ENCODE measurements at regions not wholly inside any gene's neighbourhood (a gene's known extent, or its start where the extent isn't known, plus 50 kb on each side); places are given as distances from the start of the nearest gene placed in this dataset.

DNA sequence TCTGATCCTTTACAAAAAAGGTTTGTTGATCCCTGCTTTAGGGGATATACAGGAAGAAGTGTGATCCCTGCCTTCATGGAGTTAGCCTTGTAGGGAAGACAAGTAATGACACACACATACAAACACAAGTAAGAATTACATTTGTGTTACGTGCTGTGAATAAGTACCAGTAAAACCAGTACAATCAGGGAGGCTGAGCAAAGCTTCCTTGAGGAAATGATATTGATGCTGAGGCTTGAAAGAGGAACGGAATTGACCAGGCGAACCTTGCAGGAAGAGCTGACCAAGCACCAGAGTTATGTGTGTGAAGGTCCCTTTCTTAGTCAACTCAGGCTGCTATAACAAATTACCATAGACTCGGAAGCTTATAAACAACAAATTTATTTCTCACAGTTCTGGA lies 83.6 kb upstream of the CACUL1 start:
- no peaks in the 10 kb centered on the region for H3K9me3 ChIP-seq (ENCODE audit: control insufficient read depth in 2 of 3, low read length in 3 of 3)
- Mint-ChIP-seq H3K27me3 (peaks cover 0 to 3% (median 0%) of the 10 kb centered on the region in 5 donors), H3K9me3 (peaks cover 0 to 17% (median 1%) of the 10 kb centered on the region in 11 donors), H3K36me3 (peaks cover 0 to 7% (median 0%) of the 10 kb centered on the region in 5 donors), H3K27ac (no peak overlapping the region), H3K4me3 (no peak overlapping the region), H3K4me1 (peaks cover 0 to 9% (median 6%) of the 10 kb centered on the region in 7 donors)
- no peak overlapping the region for H3K27ac ChIP-seq (ENCODE audit: low read depth, low read length)
- ChIA-PET POLR2A (no interaction called here), CTCF (no interaction called here)
- no peaks in the 10 kb centered on the region for H3K4me1 ChIP-seq (ENCODE audit: control insufficient read depth in 2 of 2, insufficient read depth in 2 of 2, low read length in 2 of 2)
- no peak overlapping the region for H3K4me3 ChIP-seq (ENCODE audit: low read length)
- intact Hi-C loops (cut with micrococcal nuclease) = no loop called here
- ATAC-seq (no peak), DNase-seq (no peak)
- H3K36me3 ChIP-seq (ENCODE audit: control insufficient read depth in 2 of 3, insufficient read depth in 3 of 3, low read length in 3 of 3) = no peaks in the 10 kb centered on the region
- no peaks in the 10 kb centered on the region for H3K27me3 ChIP-seq (ENCODE audit: control insufficient read depth in 2 of 2, insufficient read depth in 2 of 2, low read length in 2 of 2)

DNA sequence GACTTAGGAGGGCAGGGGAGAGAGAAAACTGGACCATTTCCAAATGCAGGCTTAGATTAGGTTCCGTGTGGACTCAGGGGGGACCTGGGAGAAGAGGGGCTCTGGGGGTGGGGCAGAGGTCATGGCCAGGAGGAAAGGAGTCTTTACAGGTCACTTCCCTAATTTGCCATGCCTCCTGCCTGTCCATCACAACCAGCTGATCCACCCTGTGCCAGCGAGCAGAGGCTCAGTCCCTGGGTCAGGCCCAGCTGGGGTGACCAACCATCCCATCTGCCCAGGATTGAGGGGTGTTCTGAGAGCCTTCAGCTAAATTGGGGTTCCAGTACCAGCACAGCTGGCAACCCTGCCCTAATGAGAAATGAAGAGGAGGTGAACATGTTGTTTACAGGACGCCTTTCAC lies 84.6 kb upstream of the CACUL1 start:
- intact Hi-C loops (cut with micrococcal nuclease) = no loop called here
- Histone ChIP-seq H3K36me3 (ENCODE audit: control insufficient read depth in 2 of 3, insufficient read depth in 3 of 3, low read length in 3 of 3) (no peaks in the 10 kb centered on the region), H3K4me1 (ENCODE audit: control insufficient read depth in 2 of 2, insufficient read depth in 2 of 2, low read length in 2 of 2) (no peaks in the 10 kb centered on the region), H3K27ac (ENCODE audit: low read depth, low read length) (no peak overlapping the region), H3K4me3 (ENCODE audit: low read length) (no peak overlapping the region), H3K27me3 (ENCODE audit: control insufficient read depth in 2 of 2, insufficient read depth in 2 of 2, low read length in 2 of 2) (no peaks in the 10 kb centered on the region), H3K9me3 (ENCODE audit: control insufficient read depth in 2 of 3, low read length in 3 of 3) (no peaks in the 10 kb centered on the region)
- ChIA-PET CTCF (no interaction called here), POLR2A (no interaction called here)
- peaks cover 0 to under 1% (median 0%) of the 10 kb centered on the region in 5 donors for H3K27me3 Mint-ChIP-seq
- peaks cover 0 to 7% (median 0%) of the 10 kb centered on the region in 5 donors for H3K36me3 Mint-ChIP-seq
- H3K4me1 Mint-ChIP-seq = peaks cover 0 to 9% (median 6%) of the 10 kb centered on the region in 7 donors
- no peak for ATAC-seq
- no peak for DNase-seq
- H3K9me3 Mint-ChIP-seq = peaks cover 0 to 17% (median 1%) of the 10 kb centered on the region in 11 donors
- H3K4me3 Mint-ChIP-seq = no peak overlapping the region
- no peak overlapping the region for H3K27ac Mint-ChIP-seq

DNA sequence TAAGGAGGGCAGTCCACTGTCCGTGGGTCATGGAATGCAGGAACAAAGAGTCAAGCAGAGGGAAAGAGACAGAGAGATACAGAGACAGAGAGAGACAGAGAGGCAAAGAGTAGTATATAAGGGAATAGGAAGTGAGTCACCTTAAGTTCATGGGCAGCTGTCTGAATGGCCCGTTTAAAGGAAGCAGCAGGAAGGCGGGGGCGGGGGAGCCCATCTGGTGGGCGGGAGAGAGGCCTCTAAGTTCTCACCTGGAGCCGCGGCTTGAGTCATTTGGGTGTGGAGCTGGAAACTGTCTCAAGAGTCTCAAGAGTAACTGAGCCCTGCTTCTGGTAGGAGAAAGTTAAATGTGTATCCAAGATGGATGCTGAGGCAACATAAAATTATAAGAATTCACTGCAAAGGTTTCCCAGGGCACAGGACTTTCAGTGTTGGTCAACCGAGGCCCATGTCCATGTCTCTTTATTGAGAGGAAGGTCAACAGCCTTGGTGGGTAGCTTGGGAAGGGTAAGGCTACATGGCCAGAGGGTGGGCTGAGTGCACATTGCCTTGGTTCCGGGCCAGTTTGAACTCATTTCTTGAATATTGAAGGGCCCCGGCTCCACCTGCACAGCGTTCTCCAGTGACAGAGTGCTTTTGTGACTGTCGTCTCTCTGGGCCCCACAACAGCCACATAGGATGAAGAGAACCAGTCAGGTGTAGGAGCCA lies 85.5 kb upstream of the CACUL1 start:
- DNase-seq (peak in 1 of 9 donors; percentile 64), ATAC-seq (no peak)
- H3K4me3 ChIP-seq (ENCODE audit: low read length) = no peak overlapping the region
- H3K4me1 ChIP-seq (ENCODE audit: control insufficient read depth in 2 of 2, insufficient read depth in 2 of 2, low read length in 2 of 2) = no peaks in the 10 kb centered on the region
- H3K27ac ChIP-seq (ENCODE audit: low read depth, low read length) = no peak overlapping the region
- intact Hi-C loops (cut with micrococcal nuclease) = no loop called here
- Mint-ChIP-seq H3K27me3 (no peaks in the 10 kb centered on the region), H3K9me3 (peaks cover 0 to 17% (median 1%) of the 10 kb centered on the region in 11 donors), H3K27ac (peak overlapping the region in 1 of 9 donors; percentile 26), H3K36me3 (peaks cover 0 to 7% (median 0%) of the 10 kb centered on the region in 5 donors), H3K4me3 (no peak overlapping the region), H3K4me1 (peaks cover 0 to 9% (median 6%) of the 10 kb centered on the region in 7 donors)
- H3K9me3 ChIP-seq (ENCODE audit: control insufficient read depth in 2 of 3, low read length in 3 of 3) = no peaks in the 10 kb centered on the region
- CTCF ChIA-PET = no interaction called here
- H3K36me3 ChIP-seq (ENCODE audit: control insufficient read depth in 2 of 3, insufficient read depth in 3 of 3, low read length in 3 of 3) = no peaks in the 10 kb centered on the region
- POLR2A ChIA-PET = no interaction called here
- H3K27me3 ChIP-seq (ENCODE audit: control insufficient read depth in 2 of 2, insufficient read depth in 2 of 2, low read length in 2 of 2) = no peaks in the 10 kb centered on the region

DNA sequence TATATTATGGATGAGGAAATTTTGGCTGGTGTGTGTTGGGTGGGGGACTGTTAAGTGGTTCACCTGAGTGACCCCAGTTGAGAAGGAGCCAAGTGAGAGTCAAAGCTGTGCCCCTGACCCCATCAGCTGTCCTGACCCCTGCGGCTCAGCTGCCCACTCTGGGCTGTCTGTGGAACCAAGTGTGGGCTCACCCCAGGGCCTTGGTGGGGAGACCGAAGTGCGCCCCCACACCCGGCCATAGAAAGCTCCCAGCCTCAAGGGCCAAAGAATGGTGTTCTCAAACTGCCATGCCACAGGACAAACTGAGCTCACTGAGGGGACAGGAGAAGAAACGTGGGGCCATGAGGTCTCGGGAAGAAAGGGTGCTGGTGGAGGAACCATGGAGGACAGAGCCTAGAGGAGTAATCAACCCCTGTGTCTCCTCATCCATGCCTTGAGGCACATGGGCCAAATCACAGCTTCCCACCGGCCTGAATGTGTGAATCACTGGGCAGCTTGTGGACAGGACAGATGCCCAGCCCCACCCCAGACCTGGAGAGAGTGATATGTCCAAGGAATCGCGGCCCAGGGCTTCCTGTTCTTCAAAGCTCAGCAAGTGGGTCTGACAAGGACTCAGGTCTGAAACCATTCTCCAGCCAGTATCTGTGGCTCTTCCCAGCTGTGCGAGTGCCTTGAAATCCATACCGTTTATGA lies 86.2 kb upstream of the CACUL1 start:
- Mint-ChIP-seq H3K4me3 (no peak overlapping the region), H3K4me1 (peaks cover 0 to 9% (median 6%) of the 10 kb centered on the region in 7 donors), H3K27ac (no peak overlapping the region), H3K36me3 (peaks cover 0 to 7% (median 0%) of the 10 kb centered on the region in 5 donors), H3K9me3 (peaks cover 0 to 17% (median 1%) of the 10 kb centered on the region in 11 donors), H3K27me3 (peaks cover 0 to 2% (median 0%) of the 10 kb centered on the region in 5 donors)
- ChIA-PET POLR2A (no interaction called here), CTCF (interaction anchor here (1.1 kb wide), 1 partner anchor 9 kb away, joined by 4 read pairs; no protein-coding TSS in a partner anchor)
- Histone ChIP-seq H3K27ac (ENCODE audit: low read depth, low read length) (no peak overlapping the region), H3K9me3 (ENCODE audit: control insufficient read depth in 2 of 3, low read length in 3 of 3) (no peaks in the 10 kb centered on the region), H3K27me3 (ENCODE audit: control insufficient read depth in 2 of 2, insufficient read depth in 2 of 2, low read length in 2 of 2) (no peaks in the 10 kb centered on the region), H3K4me3 (ENCODE audit: low read length) (no peak overlapping the region), H3K4me1 (ENCODE audit: control insufficient read depth in 2 of 2, insufficient read depth in 2 of 2, low read length in 2 of 2) (no peaks in the 10 kb centered on the region), H3K36me3 (ENCODE audit: control insufficient read depth in 2 of 3, insufficient read depth in 3 of 3, low read length in 3 of 3) (no peaks in the 10 kb centered on the region)
- DNase-seq = no peak
- no peak for ATAC-seq
- intact Hi-C loops (cut with micrococcal nuclease) = no loop called here

DNA sequence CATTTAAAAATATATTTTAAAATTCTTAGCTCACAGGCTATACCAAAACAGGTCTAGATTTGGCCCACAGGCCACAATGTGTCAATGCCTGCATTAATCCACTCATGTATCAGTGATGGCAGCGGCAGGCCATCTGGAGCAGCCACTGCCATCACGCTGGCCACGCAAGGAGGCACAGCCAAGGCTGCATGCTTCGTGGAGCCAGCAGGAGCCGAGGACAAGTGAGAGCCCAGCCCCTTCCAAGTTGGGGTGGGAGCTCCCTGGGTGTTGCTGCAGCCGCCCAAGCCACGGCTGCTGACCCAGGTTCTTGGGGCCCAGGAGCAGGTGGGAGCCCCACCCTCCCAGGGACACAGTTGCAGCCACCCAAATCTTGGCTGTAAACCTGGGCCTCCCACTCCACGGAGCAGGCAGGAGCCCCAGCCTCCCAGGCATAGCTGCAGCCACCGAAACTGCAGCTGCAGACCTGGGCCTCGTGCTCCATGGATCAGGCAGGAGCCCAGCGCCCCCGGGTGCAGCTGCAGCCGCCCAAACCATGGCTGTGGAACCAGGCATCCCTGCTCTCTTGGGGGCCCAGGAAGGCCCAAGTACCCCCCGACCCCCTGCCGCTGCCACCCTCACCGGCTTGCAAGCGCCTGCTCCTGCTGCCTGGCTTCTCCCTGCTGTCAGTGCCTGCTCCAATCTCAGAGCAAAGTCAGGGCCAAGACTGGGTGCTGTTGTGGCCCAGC lies 87.3 kb upstream of the CACUL1 start:
- DNase-seq = no peak
- intact Hi-C loops (cut with micrococcal nuclease) = no loop called here
- H3K4me3 ChIP-seq (ENCODE audit: low read length) = no peak overlapping the region
- no peak overlapping the region for H3K27ac ChIP-seq (ENCODE audit: low read depth, low read length)
- ChIA-PET POLR2A (no interaction called here), CTCF (interaction anchor here (1.1 kb wide), 1 partner anchor 8 kb away, joined by 4 read pairs; no protein-coding TSS in a partner anchor)
- no peaks in the 10 kb centered on the region for H3K27me3 ChIP-seq (ENCODE audit: control insufficient read depth in 2 of 2, insufficient read depth in 2 of 2, low read length in 2 of 2)
- H3K9me3 ChIP-seq (ENCODE audit: control insufficient read depth in 2 of 3, low read length in 3 of 3) = no peaks in the 10 kb centered on the region
- Mint-ChIP-seq H3K9me3 (peaks cover 0 to 17% (median 1%) of the 10 kb centered on the region in 11 donors), H3K27ac (no peak overlapping the region), H3K27me3 (peaks cover 0 to 4% (median 0%) of the 10 kb centered on the region in 5 donors), H3K4me1 (peaks cover 0 to 9% (median 6%) of the 10 kb centered on the region in 7 donors), H3K4me3 (no peak overlapping the region), H3K36me3 (peaks cover 0 to 7% (median 0%) of the 10 kb centered on the region in 5 donors)
- no peaks in the 10 kb centered on the region for H3K36me3 ChIP-seq (ENCODE audit: control insufficient read depth in 2 of 3, insufficient read depth in 3 of 3, low read length in 3 of 3)
- H3K4me1 ChIP-seq (ENCODE audit: control insufficient read depth in 2 of 2, insufficient read depth in 2 of 2, low read length in 2 of 2) = no peaks in the 10 kb centered on the region
- ATAC-seq = no peak

DNA sequence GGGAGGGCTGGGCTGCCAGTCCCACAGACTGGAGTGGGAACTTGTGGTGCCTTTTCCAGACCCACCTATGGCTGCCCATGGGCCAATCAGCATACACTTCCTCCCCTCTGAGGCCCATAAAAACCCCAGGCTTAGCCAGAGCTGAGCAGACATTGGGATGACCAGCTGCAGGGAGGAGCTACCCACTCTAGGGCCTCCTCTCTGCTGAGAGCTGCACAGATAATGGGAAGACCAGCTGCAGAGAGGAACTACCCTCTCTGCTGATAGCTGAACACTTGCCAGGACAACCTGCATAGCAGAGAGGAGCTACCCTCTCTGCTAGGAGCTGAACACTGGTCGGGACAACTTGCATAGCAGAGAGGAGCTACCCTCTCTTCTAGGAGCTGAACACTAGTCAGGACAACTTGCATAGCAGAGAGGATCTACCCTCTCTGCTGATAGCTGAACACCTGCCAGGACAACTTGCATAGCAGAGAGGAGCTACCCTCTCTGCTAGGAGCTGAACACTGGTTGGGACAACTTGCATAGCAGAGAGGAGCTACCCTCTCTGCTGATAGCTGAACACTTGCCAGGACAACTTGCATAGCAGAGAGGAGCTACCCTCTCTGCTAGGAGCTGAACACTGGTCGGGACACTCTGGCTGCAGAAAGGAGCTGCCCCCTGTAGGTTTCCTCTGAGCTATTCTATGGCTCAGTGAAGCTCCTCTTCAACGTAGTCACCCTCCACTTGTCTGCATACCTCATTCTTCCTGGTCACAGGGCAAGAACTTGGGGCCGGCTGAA lies 88.3 kb upstream of the CACUL1 start:
- intact Hi-C loops (cut with micrococcal nuclease) = no loop called here
- ChIA-PET CTCF (interaction anchor here (0.6 kb wide), 1 partner anchor 12 kb away, joined by 4 read pairs; no protein-coding TSS in a partner anchor), POLR2A (interaction anchor here (0.6 kb wide), 1 partner anchor 189 kb away, joined by 3 read pairs; no protein-coding TSS in a partner anchor)

More for the DNA sequence above, 88.3 kb upstream of the CACUL1 start:
- Histone ChIP-seq H3K4me1 (ENCODE audit: control insufficient read depth in 2 of 2, insufficient read depth in 2 of 2, low read length in 2 of 2) (no peaks in the 10 kb centered on the region), H3K36me3 (ENCODE audit: control insufficient read depth in 2 of 3, insufficient read depth in 3 of 3, low read length in 3 of 3) (no peaks in the 10 kb centered on the region), H3K9me3 (ENCODE audit: control insufficient read depth in 2 of 3, low read length in 3 of 3) (no peaks in the 10 kb centered on the region), H3K4me3 (ENCODE audit: low read length) (no peak overlapping the region), H3K27me3 (ENCODE audit: control insufficient read depth in 2 of 2, insufficient read depth in 2 of 2, low read length in 2 of 2) (no peaks in the 10 kb centered on the region), H3K27ac (ENCODE audit: low read depth, low read length) (no peak overlapping the region)
- ATAC-seq = no peak
- Mint-ChIP-seq H3K4me1 (peaks cover 0 to 9% (median 6%) of the 10 kb centered on the region in 7 donors), H3K4me3 (no peak overlapping the region), H3K9me3 (peaks cover 0 to 14% (median 0%) of the 10 kb centered on the region in 11 donors), H3K27ac (no peak overlapping the region), H3K36me3 (peaks cover 0 to 5% (median 0%) of the 10 kb centered on the region in 5 donors), H3K27me3 (peaks cover 0 to 4% (median 0%) of the 10 kb centered on the region in 5 donors)
- DNase-seq = no peak

Data from naive thymus-derived CD4-positive, alpha-beta T cell (primary cell).